HCT116 (cell line): ENCODE measurements at regions not wholly inside any gene's neighbourhood (a gene's known extent, or its start where the extent isn't known, plus 50 kb on each side); places are given as distances from the start of the nearest gene placed in this dataset.

ENCODE experiments used
- ATAC-seq: fragments of 200-7000 bp; cut with Tn5 transposase; 2 replicates; pipeline ENCODE4 v1.9.1; 2020; ENCODE audit warnings: mild to moderate bottlenecking, moderate library complexity
- BruUV-seq: library from RNA; stranded (reverse); fragments of 400-500 nt; replicated peaks from 2 replicates; lab custom pipeline; 2021; lab: Mats Ljungman, UMichigan
- CTCF ChIA-PET: fragments of 300-600 bp; sonication (Branson Sonifier 250); formaldehyde crosslinking; loops from one replicate; lab custom pipeline; 2021; ENCODE audit warnings: antibody characterized with exemption; lab: Charles Lee
- POLR2A ChIA-PET: fragments of 300-600, 350-600 bp; sonication (Branson Sonifier 250); formaldehyde crosslinking; loops from one replicate; lab custom pipeline; 2021; ENCODE audit warnings: antibody characterized with exemption; lab: Charles Lee
- RAD21 ChIA-PET, 2 experiments: fragments of 300-600 bp; sonication (Branson Sonifier 250); formaldehyde crosslinking; loops; one replicate each; lab custom pipeline; 2023; ENCODE audit warnings: low total read pairs in 2 of 2; ENCODE audit not compliant: uncharacterized antibody in 2 of 2, unreplicated experiment in 2 of 2, low non-redundant PET in 1 of 2; lab: Charles Lee
- DNase-seq: peaks from one replicate; pipeline ENCODE4 v3.0.0-alpha.2; 2010; ENCODE audit warnings: low read depth, low spot score
- H2AFZ ChIP-seq: fragments of 200-600 bp; shearing (Covaris generic), sonication (generic); 2 replicates; pipeline ENCODE4 v1.6.1; 2017; ENCODE audit warnings: low read depth, mixed run types, mixed read lengths, antibody characterized with exemption, low read length; ENCODE audit not compliant: poor library complexity, severe bottlenecking
- H3K27ac ChIP-seq: 2 replicates; pipeline ENCODE4 v1.5.1; 2012; ENCODE audit warnings: low read depth, low read length
- H3K27me3 ChIP-seq: fragments of 200-600 bp; sonication (generic); 2 replicates; pipeline ENCODE4 v1.6.1; 2016; ENCODE audit warnings: mixed run types, low read length, mixed read lengths; ENCODE audit not compliant: insufficient read depth
- H3K36me3 ChIP-seq, 2 experiments: fragments of 200-500 bp in 1 of 2; fragments of 200-600 bp in 1 of 2; sonication (Bioruptor generic) in 1 of 2; sonication (generic) in 1 of 2; 2 replicates each; pipeline versions ENCODE4 v1.5.1 to v1.6.1; 2014 to 2016; ENCODE audit warnings: low read length in 2 of 2, inconsistent platforms in 1 of 2, mixed read lengths in 1 of 2, mixed run types in 1 of 2; ENCODE audit not compliant: insufficient read depth in 2 of 2, control insufficient read depth in 1 of 2
- H3K4me1 ChIP-seq, 2 experiments: fragments of 200-600 bp in 1 of 2; sonication (generic) in 1 of 2; 2 replicates each; pipeline versions ENCODE4 v1.5.1 to v1.6.1; 2012 to 2017; ENCODE audit warnings: low read length in 2 of 2, inconsistent platforms in 1 of 2, mild to moderate bottlenecking in 1 of 2, mixed read lengths in 1 of 2, mixed run types in 1 of 2, moderate library complexity in 1 of 2; ENCODE audit not compliant: insufficient read depth in 2 of 2, control insufficient read depth in 1 of 2
- H3K4me2 ChIP-seq: fragments of 200-600 bp; sonication (generic); 2 replicates; pipeline ENCODE4 v1.6.1; 2017; ENCODE audit warnings: mixed run types, low read length, mixed read lengths
- H3K4me3 ChIP-seq, 2 experiments: fragments of 200-600 bp in 1 of 2; sonication (generic) in 1 of 2; replicated peaks in 1 of 2; 2 replicates each; pipeline ENCODE4 v1.5.1; 2011 to 2016; ENCODE audit warnings: low read length in 2 of 2, control low read depth in 1 of 2, low read depth in 1 of 2, mild to moderate bottlenecking in 1 of 2, mixed read lengths in 1 of 2, mixed run types in 1 of 2
- H3K79me2 ChIP-seq: fragments of 200-600 bp; sonication (generic); 2 replicates; pipeline ENCODE4 v1.6.1; 2017; ENCODE audit warnings: mild to moderate bottlenecking, mixed run types, low read length, moderate library complexity, mixed read lengths; ENCODE audit not compliant: insufficient read depth
- H3K9ac ChIP-seq: fragments of 200-600 bp; sonication (generic); 2 replicates; pipeline ENCODE4 v1.6.1; 2016; ENCODE audit warnings: low read length, mixed read lengths
- H3K9me2 ChIP-seq: fragments of 200-600 bp; sonication (generic), shearing (Covaris generic); 2 replicates; pipeline ENCODE4 v1.6.1; 2017; ENCODE audit warnings: mixed run types, mild to moderate bottlenecking, moderate library complexity; ENCODE audit not compliant: insufficient read depth
- H3K9me3 ChIP-seq, 2 experiments: fragments of 200-500 bp in 1 of 2; fragments of 200-600 bp in 1 of 2; sonication (Bioruptor generic) in 1 of 2; sonication (generic) in 1 of 2; 2 replicates each; pipeline ENCODE4 v1.6.1; 2014 to 2017; ENCODE audit warnings: low read length in 2 of 2, mixed read lengths in 2 of 2, inconsistent platforms in 1 of 2, low read depth in 1 of 2, mild to moderate bottlenecking in 1 of 2, mixed run types in 1 of 2, moderate library complexity in 1 of 2; ENCODE audit not compliant: control insufficient read depth in 1 of 2, insufficient read depth in 1 of 2
- H4K20me1 ChIP-seq: fragments of 200-600 bp; sonication (generic), shearing (Covaris generic); 2 replicates; pipeline ENCODE4 v1.6.1; 2017; ENCODE audit warnings: mixed run types, mild to moderate bottlenecking, moderate library complexity; ENCODE audit not compliant: insufficient read depth
- ATF3 ChIP-seq: IDR thresholded peaks from 2 replicates; pipeline ENCODE4 v1.6.1; 2012
- CBX3 ChIP-seq: IDR thresholded peaks from 2 replicates; pipeline ENCODE4 v1.6.1; 2012; ENCODE audit warnings: low read depth
- CEBPB ChIP-seq: IDR thresholded peaks from 2 replicates; pipeline ENCODE4 v1.6.1; 2012; ENCODE audit warnings: low read depth
- EGR1 ChIP-seq: IDR thresholded peaks from 2 replicates; pipeline ENCODE4 v1.6.1; 2012; ENCODE audit warnings: low read depth
- ELF1 ChIP-seq: IDR thresholded peaks from 2 replicates; pipeline ENCODE4 v1.6.1; 2012; ENCODE audit warnings: low read depth, borderline replicate concordance
- EZH2 ChIP-seq: fragments of 200-600 bp; sonication (generic); IDR thresholded peaks from 2 replicates; pipeline ENCODE4 v1.6.1; 2017; ENCODE audit warnings: antibody characterized with exemption, mixed run types
- EZH2phosphoT487 ChIP-seq: fragments of 200-600 bp; IDR thresholded peaks from 2 replicates; pipeline ENCODE4 v1.6.1; 2018; ENCODE audit warnings: antibody characterized with exemption, borderline replicate concordance
- POLR2A ChIP-seq: IDR thresholded peaks from 2 replicates; pipeline ENCODE4 v1.7.0; 2011; ENCODE audit warnings: borderline replicate concordance; ENCODE audit not compliant: insufficient read depth, insufficient read length; ENCODE audit errors: extremely low read depth
- RAD21 ChIP-seq: IDR thresholded peaks from 2 replicates; pipeline ENCODE4 v1.6.1; 2012; ENCODE audit warnings: low read depth, mild to moderate bottlenecking
- SIN3A ChIP-seq: IDR thresholded peaks from 2 replicates; pipeline ENCODE4 v1.6.1; 2012; ENCODE audit warnings: low read depth
- SP1 ChIP-seq: IDR thresholded peaks from 2 replicates; pipeline ENCODE4 v1.6.1; 2012; ENCODE audit warnings: low read depth
- YY1 ChIP-seq: IDR thresholded peaks from 2 replicates; pipeline ENCODE4 v1.6.1; 2011; ENCODE audit warnings: low read length, low read depth, moderate library complexity, mild to moderate bottlenecking; ENCODE audit not compliant: insufficient replicate concordance; ENCODE audit errors: extremely low read depth
- ZNF274 ChIP-seq: fragments of 200-500 bp; sonication (Bioruptor generic); IDR thresholded peaks from 2 replicates; pipeline ENCODE4 v1.6.1; 2014; ENCODE audit warnings: mild to moderate bottlenecking, low read depth, low read length, inconsistent platforms
- intact Hi-C: fragments of 100-400 bp; cut with micrococcal nuclease; formaldehyde crosslinking; loops from 2 replicates; pipeline ENCODE4 v1.10.0; 2022
- TF ChIP-seq, protein P1 (sequence below): IDR thresholded peaks from 2 replicates; pipeline ENCODE4 v1.6.1; 2011; ENCODE audit warnings: mild to moderate bottlenecking, low read length, moderate library complexity; ENCODE audit not compliant: insufficient replicate concordance; ENCODE audit errors: extremely low read depth

DNA sequence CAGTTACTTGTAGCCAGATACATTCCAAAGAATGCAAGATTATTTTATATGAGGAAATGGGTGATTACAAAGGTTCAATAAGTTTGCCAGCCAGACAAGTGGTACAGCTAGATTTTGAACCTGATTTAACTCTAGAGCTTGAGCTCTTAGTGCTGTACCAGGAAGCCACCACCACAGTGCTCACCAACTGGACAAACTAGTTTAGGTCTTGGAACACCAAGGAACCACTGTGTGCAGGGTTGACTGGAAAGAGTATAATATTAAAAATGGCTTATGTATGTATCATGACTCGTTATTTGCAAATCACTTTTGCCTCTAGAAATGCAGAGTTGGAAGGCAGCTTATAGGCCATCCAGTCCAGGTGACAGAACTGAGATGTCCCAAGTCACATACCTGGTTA lies 177.2 kb downstream of the TXNL1 start:
- H3K9me3 ChIP-seq = peaks cover 0 to 5% of the 10 kb centered on the region in 2 experiments; a peak in 1 of 4 replicates
- ChIA-PET POLR2A (no interaction called here), CTCF (no interaction called here), RAD21 (no interaction called here)
- H2AFZ ChIP-seq = no peak overlapping the region
- H3K27ac ChIP-seq = no peak overlapping the region
- no TSS peak for BruUV-seq
- H3K4me3 ChIP-seq = no peak overlapping the region
- no peak overlapping the region for H3K4me2 ChIP-seq
- TF ChIP-seq EGR1 (no peak), EZH2 (no peak), SIN3A (no peak), CBX3 (no peak), POLR2A (no peak), EZH2phosphoT487 (no peak), RAD21 (no peak), CEBPB (no peak), SP1 (no peak), ZNF274 (no peak), YY1 (no peak), ELF1 (no peak), ATF3 (no peak)
- TF ChIP-seq, protein P1, sequence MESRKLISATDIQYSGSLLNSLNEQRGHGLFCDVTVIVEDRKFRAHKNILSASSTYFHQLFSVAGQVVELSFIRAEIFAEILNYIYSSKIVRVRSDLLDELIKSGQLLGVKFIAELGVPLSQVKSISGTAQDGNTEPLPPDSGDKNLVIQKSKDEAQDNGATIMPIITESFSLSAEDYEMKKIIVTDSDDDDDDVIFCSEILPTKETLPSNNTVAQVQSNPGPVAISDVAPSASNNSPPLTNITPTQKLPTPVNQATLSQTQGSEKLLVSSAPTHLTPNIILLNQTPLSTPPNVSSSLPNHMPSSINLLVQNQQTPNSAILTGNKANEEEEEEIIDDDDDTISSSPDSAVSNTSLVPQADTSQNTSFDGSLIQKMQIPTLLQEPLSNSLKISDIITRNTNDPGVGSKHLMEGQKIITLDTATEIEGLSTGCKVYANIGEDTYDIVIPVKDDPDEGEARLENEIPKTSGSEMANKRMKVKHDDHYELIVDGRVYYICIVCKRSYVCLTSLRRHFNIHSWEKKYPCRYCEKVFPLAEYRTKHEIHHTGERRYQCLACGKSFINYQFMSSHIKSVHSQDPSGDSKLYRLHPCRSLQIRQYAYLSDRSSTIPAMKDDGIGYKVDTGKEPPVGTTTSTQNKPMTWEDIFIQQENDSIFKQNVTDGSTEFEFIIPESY = no peak
- no peaks in the 10 kb centered on the region for H3K36me3 ChIP-seq
- H4K20me1 ChIP-seq = no peaks in the 10 kb centered on the region
- no peak for DNase-seq
- intact Hi-C loops = no loop called here
- H3K4me1 ChIP-seq = no peaks in the 10 kb centered on the region
- no peak overlapping the region for H3K9ac ChIP-seq
- H3K27me3 ChIP-seq = no peaks in the 10 kb centered on the region; the same call in 1 of the 2 replicates
- no peaks in the 10 kb centered on the region for H3K9me2 ChIP-seq
- H3K79me2 ChIP-seq = no peaks in the 10 kb centered on the region
- no peak for ATAC-seq
